Fibroblast of villous mesenchyme (primary cell): ENCODE measurements at regions not wholly inside any gene's neighbourhood (a gene's known extent, or its start where the extent isn't known, plus 50 kb on each side); places are given as distances from the start of the nearest gene placed in this dataset.
"Not testable (repeated sequence)": the region's sequence is repeated elsewhere in the genome, so short reads cannot be mapped to it uniquely, and the experiment has no call there.

Source experiments
- DNase-seq: peaks from one replicate; pipeline ENCODE4 v3.0.0-alpha.2; 2010; ENCODE audit warnings: low read depth
- H3K4me3 ChIP-seq: 2 replicates; pipeline ENCODE4 v1.5.1; 2011; ENCODE audit warnings: low read depth, mild to moderate bottlenecking, low read length
- CTCF ChIP-seq: IDR thresholded peaks from 2 replicates; pipeline ENCODE4 v1.5.1; 2012; ENCODE audit warnings: low read depth, mild to moderate bottlenecking, low read length; ENCODE audit not compliant: insufficient read depth

- no peak overlapping the region for H3K4me3 ChIP-seq
- no peak for TF ChIP-seq CTCF
- no peak for DNase-seq
Observed at GRCh38 chr4:38302910-38303309, 342.7 kb downstream of the PTTG2 start.

DNA sequence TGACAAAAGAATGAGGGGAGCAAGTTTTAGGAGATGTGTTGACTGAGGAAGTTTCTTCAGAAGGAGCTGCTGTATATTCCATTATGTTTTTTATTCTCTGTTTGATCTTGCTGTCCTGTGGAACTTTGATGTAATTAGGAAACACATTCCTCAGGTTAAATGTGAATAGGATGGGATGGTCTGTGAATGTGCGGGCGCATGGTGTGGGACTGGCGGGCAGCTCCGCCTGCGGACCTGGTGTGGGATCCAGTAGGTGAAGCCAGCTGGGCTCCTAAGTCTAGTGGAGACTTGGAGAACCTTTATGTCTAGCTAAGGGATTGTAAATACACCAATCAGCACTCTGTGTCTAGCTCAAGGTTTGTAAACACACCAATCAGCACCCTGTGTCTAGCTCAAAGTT is 344.3 kb downstream of the PTTG2 start:
- DNase-seq, H3K4me3 ChIP-seq: not testable (repeated sequence)

DNA sequence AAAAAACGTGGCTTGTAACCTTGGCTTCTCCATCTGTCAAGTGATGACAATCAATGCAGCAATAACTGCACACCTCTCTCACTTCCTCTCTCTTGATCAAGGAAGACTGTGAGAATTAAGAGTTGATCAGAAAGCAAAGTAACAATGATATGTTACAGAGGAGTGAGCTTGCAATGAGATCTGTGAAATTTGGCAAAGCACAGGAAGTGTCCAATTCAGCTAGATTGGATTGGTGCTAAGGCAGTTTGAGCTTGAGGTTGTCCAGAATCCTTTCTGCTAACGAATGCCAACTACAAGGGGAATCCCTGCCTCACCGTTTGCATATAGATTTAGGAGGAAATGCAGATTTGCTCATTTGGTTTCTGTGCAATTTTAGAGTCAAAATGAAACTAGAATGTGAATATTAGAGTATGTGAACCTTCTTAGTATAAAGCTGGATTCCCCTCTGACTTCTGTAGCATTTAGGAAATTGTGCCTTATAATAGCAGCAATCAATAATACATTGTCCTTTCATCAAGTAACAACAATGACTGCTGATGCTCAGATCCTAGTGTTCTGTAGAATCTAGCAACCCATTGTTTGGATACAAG is 346.4 kb downstream of the PTTG2 start:
- H3K4me3 ChIP-seq, result no peak overlapping the region
- TF ChIP-seq CTCF, result no peak
- no peak for DNase-seq

GRCh38 chr4:38308728-38309311 is 348.6 kb downstream of the PTTG2 start:
- DNase-seq, result peak; percentile 42
- H3K4me3 ChIP-seq, result no peak overlapping the region
- no peak for TF ChIP-seq CTCF

DNA sequence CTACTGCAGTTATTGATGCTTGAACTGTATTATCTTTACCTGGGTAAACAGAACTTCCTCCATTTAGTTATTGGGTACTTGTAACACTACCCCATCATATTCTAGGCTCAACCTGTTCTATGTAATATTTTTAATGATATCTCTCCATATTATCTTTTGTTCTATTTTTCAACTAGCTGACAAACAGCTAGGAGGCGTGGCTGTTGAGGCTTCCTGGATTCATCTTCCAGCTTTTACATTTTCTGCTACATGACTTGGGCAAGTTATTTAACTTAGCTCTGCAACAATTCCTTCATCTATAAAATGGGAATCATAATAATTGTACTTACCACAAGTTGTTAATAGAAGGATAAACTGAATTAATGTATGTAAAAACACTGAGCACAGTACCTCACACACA is 349.3 kb downstream of the PTTG2 start:
- H3K4me3 ChIP-seq, result no peak overlapping the region
- no peak for DNase-seq
- TF ChIP-seq CTCF, result no peak

GRCh38 chr4:38310446-38311043 is 350.3 kb downstream of the PTTG2 start:
- DNase-seq, result no peak
- no peak for TF ChIP-seq CTCF
- no peak overlapping the region for H3K4me3 ChIP-seq

- TF ChIP-seq CTCF, result no peak
- no peak overlapping the region for H3K4me3 ChIP-seq
- DNase-seq, result no peak
Observed at GRCh38 chr4:38311495-38312126, 351.4 kb downstream of the PTTG2 start.
